ENCODE measurements at regions not wholly inside any gene's neighbourhood (a gene's known extent, or its start where the extent isn't known, plus 50 kb on each side); places are given as distances from the start of the nearest gene placed in this dataset.

DNA sequence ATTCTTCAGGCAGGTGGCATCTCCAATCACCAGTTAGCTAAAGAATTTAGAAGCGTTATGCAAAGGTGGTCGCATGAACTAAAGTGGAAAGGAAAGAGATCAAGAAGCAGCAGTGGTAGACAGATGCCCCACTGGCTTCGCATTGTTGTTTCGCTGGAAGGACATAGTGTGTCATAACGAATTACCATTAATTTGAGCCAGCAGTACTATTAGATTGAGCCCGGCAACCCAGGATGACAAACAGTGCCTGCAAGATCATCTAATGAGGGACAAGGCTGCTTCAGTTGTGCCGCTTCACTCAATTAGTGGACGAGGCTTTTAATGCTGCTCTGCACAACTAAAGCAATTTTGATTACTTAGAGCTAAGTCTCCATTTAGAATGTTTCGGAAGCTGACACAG lies 274.5 kb upstream of the SOX5 start:
- FAIRE-seq = no peak
- TF ChIP-seq, protein P1, sequence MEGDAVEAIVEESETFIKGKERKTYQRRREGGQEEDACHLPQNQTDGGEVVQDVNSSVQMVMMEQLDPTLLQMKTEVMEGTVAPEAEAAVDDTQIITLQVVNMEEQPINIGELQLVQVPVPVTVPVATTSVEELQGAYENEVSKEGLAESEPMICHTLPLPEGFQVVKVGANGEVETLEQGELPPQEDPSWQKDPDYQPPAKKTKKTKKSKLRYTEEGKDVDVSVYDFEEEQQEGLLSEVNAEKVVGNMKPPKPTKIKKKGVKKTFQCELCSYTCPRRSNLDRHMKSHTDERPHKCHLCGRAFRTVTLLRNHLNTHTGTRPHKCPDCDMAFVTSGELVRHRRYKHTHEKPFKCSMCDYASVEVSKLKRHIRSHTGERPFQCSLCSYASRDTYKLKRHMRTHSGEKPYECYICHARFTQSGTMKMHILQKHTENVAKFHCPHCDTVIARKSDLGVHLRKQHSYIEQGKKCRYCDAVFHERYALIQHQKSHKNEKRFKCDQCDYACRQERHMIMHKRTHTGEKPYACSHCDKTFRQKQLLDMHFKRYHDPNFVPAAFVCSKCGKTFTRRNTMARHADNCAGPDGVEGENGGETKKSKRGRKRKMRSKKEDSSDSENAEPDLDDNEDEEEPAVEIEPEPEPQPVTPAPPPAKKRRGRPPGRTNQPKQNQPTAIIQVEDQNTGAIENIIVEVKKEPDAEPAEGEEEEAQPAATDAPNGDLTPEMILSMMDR (IDR thresholded peaks at IDR 0.05) = no peak
- WGBS, 2 donors = 71 to 76% methylated on average over 9 of the region's 9 CpGs
- Histone ChIP-seq H3K27me3 (no peaks in the 10 kb centered on the region), H3K27ac (no peak overlapping the region), H3K4me1 (no peaks in the 10 kb centered on the region), H3K4me3 (no peak overlapping the region), H3K9me3 (no peaks in the 10 kb centered on the region), H3K36me3 (no peaks in the 10 kb centered on the region)
- no peak for DNase-seq
- intact Hi-C loops (cut with DNase I) = no loop called here
- ATAC-seq = peak in 2 of 4 donors; percentile 19 to 35

DNA sequence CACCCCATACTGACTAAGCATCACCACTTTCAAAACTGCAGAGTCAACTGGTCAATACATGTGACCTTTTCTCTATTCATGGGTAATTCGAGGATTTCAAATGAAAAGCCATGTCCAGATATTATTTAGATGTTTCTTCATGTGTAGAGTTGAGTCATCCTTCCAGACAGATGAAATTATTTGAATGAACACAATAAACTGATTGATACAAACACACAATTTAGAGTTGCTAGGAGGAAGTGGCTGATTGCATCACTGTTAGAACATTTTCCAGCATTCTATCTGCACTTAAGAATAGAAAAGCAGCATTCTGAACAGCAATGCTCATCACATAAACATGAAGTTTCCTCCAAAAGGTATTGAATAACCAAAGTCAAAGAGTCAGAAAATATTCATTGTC lies 273.5 kb upstream of the SOX5 start:
- H3K9me3 ChIP-seq = no peaks in the 10 kb centered on the region
- no peak overlapping the region for H3K27ac ChIP-seq
- no peak overlapping the region for H3K4me3 ChIP-seq
- no peaks in the 10 kb centered on the region for H3K4me1 ChIP-seq
- FAIRE-seq = no peak
- intact Hi-C loops (cut with DNase I) = no loop called here
- 46 to 58% methylated on average over 1 of the region's 1 CpG for WGBS, 2 donors
- TF ChIP-seq, protein P1 (IDR thresholded peaks at IDR 0.05) = no peak
- no peak for DNase-seq
- no peaks in the 10 kb centered on the region for H3K36me3 ChIP-seq
- no peaks in the 10 kb centered on the region for H3K27me3 ChIP-seq
- peak in 1 of 4 donors; percentile 26 for ATAC-seq

DNA sequence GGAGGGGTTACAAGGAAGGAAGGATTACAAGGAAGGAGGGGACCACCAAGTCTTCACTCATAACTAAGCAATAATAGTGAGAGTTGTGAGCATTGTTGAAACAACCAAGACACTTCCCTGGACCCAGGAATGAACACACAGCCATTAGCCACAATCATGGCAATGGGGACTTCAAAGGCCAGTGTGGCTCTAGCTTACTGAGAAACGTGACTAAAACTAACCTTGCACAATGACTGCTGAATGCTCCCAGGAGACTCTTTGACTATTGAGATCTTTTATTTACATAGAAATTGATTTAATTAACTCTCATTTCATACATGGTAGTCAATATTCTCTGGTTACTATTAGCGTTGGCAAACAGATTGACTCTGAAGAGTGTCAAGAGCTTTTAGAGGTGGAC lies 263.0 kb upstream of the SOX5 start:
- DNase-seq (no peak), FAIRE-seq (no peak), ATAC-seq (no peak)
- H3K4me3 ChIP-seq = no peak overlapping the region
- no peak overlapping the region for H3K27ac ChIP-seq
- 35 to 54% methylated on average over 2 of the region's 2 CpGs for WGBS, 2 donors
- no peaks in the 10 kb centered on the region for H3K9me3 ChIP-seq
- H3K36me3 ChIP-seq = no peaks in the 10 kb centered on the region
- TF ChIP-seq, protein P1 (IDR thresholded peaks at IDR 0.05) = no peak
- intact Hi-C loops (cut with DNase I) = no loop called here
- no peaks in the 10 kb centered on the region for H3K4me1 ChIP-seq
- H3K27me3 ChIP-seq = no peaks in the 10 kb centered on the region

DNA sequence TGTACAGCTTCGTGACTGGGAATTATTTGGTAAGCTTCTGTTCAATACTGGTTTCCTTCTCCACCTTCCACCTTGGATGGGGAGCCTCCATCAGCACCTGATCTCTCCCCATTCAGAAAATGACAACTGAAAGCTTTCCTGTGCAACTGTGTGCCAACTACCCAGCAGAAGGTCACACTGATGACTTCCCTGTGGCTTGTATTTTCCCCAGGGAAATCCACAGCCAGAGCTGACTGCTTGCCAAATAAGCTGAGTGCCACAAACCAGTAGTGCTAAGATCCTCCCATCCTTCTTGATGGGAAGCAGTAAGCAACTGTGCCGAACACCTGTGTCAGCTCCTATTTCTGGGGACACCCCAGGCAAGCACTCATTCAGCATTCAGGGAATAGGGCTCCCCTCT lies 257.2 kb upstream of the SOX5 start:
- ATAC-seq (no peak), FAIRE-seq (no peak), DNase-seq (no peak)
- Histone ChIP-seq H3K4me1 (no peaks in the 10 kb centered on the region), H3K4me3 (no peak overlapping the region), H3K27me3 (no peaks in the 10 kb centered on the region), H3K27ac (no peak overlapping the region), H3K36me3 (no peaks in the 10 kb centered on the region), H3K9me3 (no peaks in the 10 kb centered on the region)
- TF ChIP-seq, protein P1 (IDR thresholded peaks at IDR 0.05) = no peak
- intact Hi-C loops (cut with DNase I) = no loop called here
- WGBS, 2 donors = 72 to 76% methylated on average over 2 of the region's 2 CpGs

DNA sequence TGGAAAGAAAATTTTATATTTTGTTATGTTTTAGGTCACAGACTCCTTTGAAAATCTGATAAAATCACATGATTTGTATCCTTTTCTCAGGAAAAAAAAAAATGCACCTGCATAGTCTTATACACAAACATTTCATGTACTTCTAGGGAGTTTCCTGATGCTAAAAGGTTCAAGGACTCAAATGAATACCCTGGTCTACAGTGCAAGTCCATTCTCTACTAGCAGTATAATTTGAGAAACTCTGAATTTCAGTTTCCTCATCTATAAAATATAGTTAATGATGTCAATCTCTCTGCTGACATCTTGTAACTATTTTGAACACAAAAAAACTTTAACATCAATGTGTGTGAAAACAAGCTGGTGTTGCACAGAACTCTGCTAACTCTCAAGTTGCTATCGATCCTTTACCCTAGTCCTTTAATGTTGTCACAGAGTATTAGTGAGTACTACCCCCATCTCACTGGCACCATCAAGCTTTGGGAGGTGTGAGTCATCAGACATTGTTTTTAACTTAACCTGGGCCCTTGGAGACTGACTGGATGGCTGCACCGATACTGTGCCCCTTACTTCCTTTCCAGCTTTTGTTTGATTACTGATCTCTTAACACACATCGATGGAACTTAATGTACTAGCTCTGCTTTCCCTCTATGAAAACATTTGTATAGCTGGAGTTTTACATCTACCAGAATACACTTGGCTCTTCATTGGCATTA lies 251.9 kb upstream of the SOX5 start:
- TF ChIP-seq, protein P1 (IDR thresholded peaks at IDR 0.05) = no peak
- peak in 1 of 4 donors; percentile 11 for ATAC-seq
- Histone ChIP-seq H3K4me3 (no peak overlapping the region), H3K4me1 (no peaks in the 10 kb centered on the region), H3K27ac (no peak overlapping the region), H3K27me3 (no peaks in the 10 kb centered on the region), H3K9me3 (no peaks in the 10 kb centered on the region), H3K36me3 (no peaks in the 10 kb centered on the region)
- 59 to 63% methylated on average over 3 of the region's 3 CpGs for WGBS, 2 donors
- FAIRE-seq = no peak
- intact Hi-C loops (cut with DNase I) = no loop called here
- DNase-seq = no peak

Measured in pancreas (tissue), 10 donors.